ENCODE measurements at regions not wholly inside any gene's neighbourhood (a gene's known extent, or its start where the extent isn't known, plus 50 kb on each side); places are given as distances from the start of the nearest gene placed in this dataset.
A peak's percentile ranks its signal among the peaks of the same experiment; 100 is the strongest.
"Not testable (repeated sequence)": the region's sequence is repeated elsewhere in the genome, so short reads cannot be mapped to it uniquely, and the experiment has no call there.

- no peak for ATAC-seq
- no peak for TF ChIP-seq POLR2A (IDR thresholded peaks at IDR 0.05)
- TF ChIP-seq, protein P1, sequence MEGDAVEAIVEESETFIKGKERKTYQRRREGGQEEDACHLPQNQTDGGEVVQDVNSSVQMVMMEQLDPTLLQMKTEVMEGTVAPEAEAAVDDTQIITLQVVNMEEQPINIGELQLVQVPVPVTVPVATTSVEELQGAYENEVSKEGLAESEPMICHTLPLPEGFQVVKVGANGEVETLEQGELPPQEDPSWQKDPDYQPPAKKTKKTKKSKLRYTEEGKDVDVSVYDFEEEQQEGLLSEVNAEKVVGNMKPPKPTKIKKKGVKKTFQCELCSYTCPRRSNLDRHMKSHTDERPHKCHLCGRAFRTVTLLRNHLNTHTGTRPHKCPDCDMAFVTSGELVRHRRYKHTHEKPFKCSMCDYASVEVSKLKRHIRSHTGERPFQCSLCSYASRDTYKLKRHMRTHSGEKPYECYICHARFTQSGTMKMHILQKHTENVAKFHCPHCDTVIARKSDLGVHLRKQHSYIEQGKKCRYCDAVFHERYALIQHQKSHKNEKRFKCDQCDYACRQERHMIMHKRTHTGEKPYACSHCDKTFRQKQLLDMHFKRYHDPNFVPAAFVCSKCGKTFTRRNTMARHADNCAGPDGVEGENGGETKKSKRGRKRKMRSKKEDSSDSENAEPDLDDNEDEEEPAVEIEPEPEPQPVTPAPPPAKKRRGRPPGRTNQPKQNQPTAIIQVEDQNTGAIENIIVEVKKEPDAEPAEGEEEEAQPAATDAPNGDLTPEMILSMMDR (IDR thresholded peaks at IDR 0.05): no peak
- WGBS (ENCODE audit: insufficient coverage, low coverage, low lambda C conversion rate, missing lambda C conversion rate): 70% methylated on average over 7 of the region's 8 CpGs
These were observed 320.5 kb upstream of the NCKAP5 start for GRCh38 chr2:133888621-133889219.

GRCh38 chr2:133892352-133892913 lies 324.2 kb upstream of the NCKAP5 start:
- WGBS (ENCODE audit: insufficient coverage, low coverage, low lambda C conversion rate, missing lambda C conversion rate): 68% methylated on average over 6 of the region's 8 CpGs
- no peaks in the 10 kb centered on the region for H3K36me3 ChIP-seq

More at GRCh38 chr2:133888621-133889219, 320.5 kb upstream of the NCKAP5 start:
- no peak overlapping the region for H3K4me3 ChIP-seq
- H3K36me3 ChIP-seq: no peaks in the 10 kb centered on the region
- no peak for DNase-seq
- H3K27ac ChIP-seq: no peak overlapping the region
- H3K4me1 ChIP-seq: no peaks in the 10 kb centered on the region
- intact Hi-C loops (cut with DNase I): no loop called here
- H3K27me3 ChIP-seq: no peaks in the 10 kb centered on the region
- H3K9me3 ChIP-seq: no peaks in the 10 kb centered on the region

DNA sequence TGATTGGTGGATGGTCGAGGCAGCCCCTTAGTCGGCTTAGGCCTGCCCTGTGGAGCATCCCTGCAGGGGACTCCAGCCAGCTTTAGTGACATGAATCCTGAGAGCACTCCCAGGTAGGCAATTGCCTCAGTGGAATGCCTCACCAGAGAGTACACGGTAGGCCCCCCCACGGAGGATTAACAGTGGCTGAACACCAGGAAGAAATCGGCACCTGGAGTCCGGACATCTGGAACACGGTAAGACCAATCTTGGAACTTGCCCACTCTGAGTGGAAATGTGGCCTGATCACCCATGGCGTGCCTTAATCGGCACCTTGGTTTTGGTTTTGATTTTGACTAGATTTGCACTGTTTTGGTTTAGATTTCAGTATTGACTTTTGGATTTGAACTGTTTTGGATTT lies 326.2 kb upstream of the NCKAP5 start:
- intact Hi-C loops (cut with DNase I): no loop called here
- no peaks in the 10 kb centered on the region for H3K9me3 ChIP-seq
- no peaks in the 10 kb centered on the region for H3K27me3 ChIP-seq
- H3K4me3 ChIP-seq: peak overlapping the region in 1 of 3 donors; percentile 32
- no peaks in the 10 kb centered on the region for H3K36me3 ChIP-seq
- H3K27ac ChIP-seq: no peak overlapping the region
- no peaks in the 10 kb centered on the region for H3K4me1 ChIP-seq
- TF ChIP-seq, protein P1 (IDR thresholded peaks at IDR 0.05): no peak
- TF ChIP-seq POLR2A (IDR thresholded peaks at IDR 0.05): no peak
- 55% methylated on average over 7 of the region's 9 CpGs for WGBS (ENCODE audit: insufficient coverage, low coverage, low lambda C conversion rate, missing lambda C conversion rate)
- DNase-seq (no peak), ATAC-seq (peak in 3 of 4 donors; percentile 29 to 47 (median 43))

More at GRCh38 chr2:133892352-133892913, 324.2 kb upstream of the NCKAP5 start:
- no peak for DNase-seq
- Histone ChIP-seq H3K9me3 (no peaks in the 10 kb centered on the region), H3K4me1 (no peaks in the 10 kb centered on the region), H3K4me3 (no peak overlapping the region), H3K27ac (no peak overlapping the region), H3K27me3 (no peaks in the 10 kb centered on the region)
- no peak for TF ChIP-seq POLR2A (IDR thresholded peaks at IDR 0.05)
- TF ChIP-seq, protein P1 (IDR thresholded peaks at IDR 0.05): no peak
- no peak for ATAC-seq
- intact Hi-C loops (cut with DNase I): no loop called here

GRCh38 chr2:133897838-133898237 lies 329.6 kb upstream of the NCKAP5 start:
- H3K4me1 ChIP-seq; H3K27me3 ChIP-seq; ATAC-seq; H3K27ac ChIP-seq; H3K4me3 ChIP-seq; H3K36me3 ChIP-seq; H3K9me3 ChIP-seq; intact Hi-C loops (cut with DNase I); DNase-seq: not testable (repeated sequence)
- 70% methylated on average over 3 of the region's 4 CpGs for WGBS (ENCODE audit: insufficient coverage, low coverage, low lambda C conversion rate, missing lambda C conversion rate)

DNA sequence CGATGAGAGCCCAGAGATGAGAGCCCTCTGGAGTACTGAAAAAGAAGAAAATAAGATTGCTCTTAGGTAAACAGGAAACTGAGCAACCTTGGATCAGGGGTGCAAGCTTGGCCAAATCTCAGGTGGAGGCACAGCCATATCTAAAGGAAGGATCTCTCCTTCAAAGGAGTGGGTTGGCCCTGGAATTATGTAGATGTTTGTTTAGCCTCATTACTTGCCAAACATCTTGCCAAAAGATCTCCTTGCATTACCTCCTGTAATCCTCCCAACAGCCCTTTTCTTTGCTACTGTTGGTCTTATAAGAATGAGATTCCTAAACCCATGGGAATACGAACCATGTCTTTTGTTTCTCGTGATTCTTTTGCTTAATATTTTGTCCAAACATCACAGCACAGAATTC lies 332.6 kb upstream of the NCKAP5 start:
- intact Hi-C loops (cut with DNase I): no loop called here
- Histone ChIP-seq H3K27me3 (no peaks in the 10 kb centered on the region), H3K4me1 (no peaks in the 10 kb centered on the region), H3K36me3 (no peaks in the 10 kb centered on the region), H3K27ac (no peak overlapping the region), H3K4me3 (no peak overlapping the region), H3K9me3 (no peaks in the 10 kb centered on the region)
- TF ChIP-seq, protein P1 (IDR thresholded peaks at IDR 0.05): no peak
- DNase-seq (no peak), ATAC-seq (no peak)
- 72% methylated on average over 3 of the region's 3 CpGs for WGBS (ENCODE audit: insufficient coverage, low coverage, low lambda C conversion rate, missing lambda C conversion rate)

All from right lobe of liver (tissue), 6 donors.